ENCODE measurements at regions not wholly inside any gene's neighbourhood (a gene's known extent, or its start where the extent isn't known, plus 50 kb on each side); places are given as distances from the start of the nearest gene placed in this dataset.

DNA sequence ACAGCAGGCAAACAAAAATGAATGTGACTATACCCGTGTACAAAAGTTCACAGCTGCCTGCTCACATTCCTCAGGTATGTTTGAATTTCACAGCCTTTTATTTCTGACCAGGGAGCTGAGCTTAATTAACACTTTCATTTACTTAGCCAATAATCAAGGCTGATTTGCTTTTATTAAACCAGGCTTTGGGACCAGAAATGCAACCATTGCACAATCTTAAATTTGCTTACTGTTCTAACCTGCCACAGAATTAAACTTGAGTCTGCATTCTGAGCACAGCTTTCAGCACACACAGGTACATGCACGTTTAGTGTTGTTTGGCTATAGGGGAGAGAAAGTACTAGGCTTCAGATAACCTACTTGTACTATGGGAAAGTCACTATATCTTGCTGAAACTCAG lies 372.4 kb upstream of the ATP5MC3 start:
- DNase-seq, result no peak

DNA sequence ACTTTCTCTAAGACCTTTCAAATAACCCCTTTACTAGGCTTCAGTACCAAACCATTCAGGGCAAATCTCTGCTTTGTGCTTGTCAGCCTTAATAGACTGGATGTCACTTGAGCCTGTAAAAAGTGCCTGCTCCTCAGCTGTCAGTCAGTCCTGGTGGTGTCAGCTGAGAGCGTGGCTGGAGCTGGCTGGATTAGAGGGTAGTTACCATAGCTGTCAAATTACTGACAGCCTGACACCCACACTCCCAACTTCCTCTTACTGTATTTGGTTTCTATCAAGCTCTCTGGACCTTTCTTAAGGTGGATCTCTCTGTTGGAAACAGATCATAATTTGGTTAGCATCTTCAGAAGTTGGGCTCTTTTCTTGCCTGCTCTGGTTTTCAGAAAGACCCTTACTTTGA lies 371.4 kb upstream of the ATP5MC3 start:
- DNase-seq, result no peak

DNA sequence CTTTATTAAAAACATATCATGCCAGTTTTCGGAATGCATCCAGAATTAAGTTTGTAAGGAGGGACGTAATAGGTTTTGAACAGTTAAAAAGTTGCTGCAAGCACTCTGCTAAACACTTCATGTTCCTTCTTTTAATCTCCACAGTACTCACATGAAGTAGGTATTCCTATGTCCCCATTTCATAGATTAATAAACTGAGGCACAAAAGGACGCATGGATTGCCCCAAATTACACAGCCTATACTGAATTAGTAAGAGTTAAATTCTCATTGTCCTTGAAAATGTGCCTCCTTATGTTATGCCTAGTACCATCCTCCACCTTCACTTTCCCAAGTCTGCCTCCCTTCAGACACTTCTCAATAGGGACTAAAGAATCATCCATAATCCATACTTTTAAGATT lies 358.9 kb upstream of the ATP5MC3 start:
- no peak for DNase-seq

DNA sequence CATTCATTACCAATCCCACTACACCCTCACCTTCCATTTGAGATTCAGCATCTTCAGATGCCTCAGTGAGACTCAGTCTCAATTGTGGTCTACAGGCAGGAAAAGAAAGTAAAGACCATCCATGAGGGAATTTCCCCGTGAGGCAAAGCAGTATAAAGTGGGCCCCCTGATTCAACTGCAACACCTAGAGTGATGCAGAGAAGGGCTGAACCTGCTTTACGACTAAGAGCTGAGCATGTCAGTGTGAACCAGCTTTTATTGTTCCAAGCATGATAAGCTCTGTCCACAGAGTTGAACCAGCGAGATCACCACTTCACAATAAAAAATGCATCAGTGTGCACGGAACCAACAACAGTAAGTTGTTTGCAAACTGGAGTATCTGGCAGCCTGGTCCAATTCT lies 357.6 kb upstream of the ATP5MC3 start:
- no peak for DNase-seq

DNA sequence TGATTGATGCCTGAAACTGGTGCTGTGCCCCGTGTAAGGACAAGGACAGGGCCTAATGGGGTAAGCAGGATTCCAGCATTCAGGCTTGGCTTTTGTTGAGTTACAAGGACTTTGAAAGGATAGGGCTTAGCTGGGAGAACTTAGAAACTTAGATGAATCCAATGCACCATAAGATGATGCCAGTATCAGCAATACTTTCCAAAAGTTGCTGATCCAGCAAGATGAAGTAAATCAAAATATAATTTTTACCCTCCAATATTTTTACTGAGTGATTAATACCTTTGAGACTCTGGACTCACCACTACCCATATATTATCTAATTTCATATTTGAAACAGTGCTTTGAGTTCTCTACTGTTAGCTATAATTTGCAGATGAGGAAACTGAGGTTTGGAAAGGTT lies 354.5 kb upstream of the ATP5MC3 start:
- DNase-seq, result no peak

DNA sequence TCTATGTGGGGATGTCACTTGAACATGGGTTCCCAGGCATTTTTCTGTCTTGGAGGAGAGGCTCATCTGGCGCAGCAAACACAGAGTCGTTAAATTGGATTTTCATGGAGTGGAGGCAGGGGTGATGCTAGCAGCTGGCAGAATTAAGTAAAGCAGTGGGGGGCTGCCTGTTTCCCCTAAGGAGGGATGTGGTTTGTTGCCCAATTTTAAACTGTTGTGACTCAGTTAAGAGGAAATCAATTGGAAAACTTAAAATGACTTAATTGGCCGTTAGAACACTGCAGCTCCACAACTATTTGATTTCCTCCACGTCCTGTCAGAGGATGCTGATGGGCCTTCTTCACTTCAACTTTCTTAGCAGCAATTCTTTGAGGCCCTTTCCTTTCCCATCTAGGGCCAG lies 354.1 kb upstream of the ATP5MC3 start:
- no peak for DNase-seq

DNA sequence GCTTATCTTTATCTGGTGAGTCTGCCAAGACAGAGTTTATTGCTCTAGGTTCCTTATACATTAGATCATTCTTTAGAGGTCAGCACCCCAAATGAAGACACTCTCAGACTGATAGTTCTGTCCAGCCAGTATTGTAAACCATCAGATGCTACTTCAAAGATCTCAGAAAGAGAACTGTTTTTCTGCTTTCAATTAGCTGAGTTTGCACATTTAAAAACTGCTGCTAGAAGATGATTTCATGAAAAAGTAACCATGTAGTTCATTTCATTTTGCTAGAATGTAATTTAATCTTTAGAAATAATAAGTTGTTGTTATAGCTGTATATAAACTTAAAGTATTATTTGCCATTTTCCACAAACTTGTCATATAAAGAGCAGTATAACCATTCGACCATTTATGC lies 344.5 kb upstream of the ATP5MC3 start:
- DNase-seq, result no peak

DNA sequence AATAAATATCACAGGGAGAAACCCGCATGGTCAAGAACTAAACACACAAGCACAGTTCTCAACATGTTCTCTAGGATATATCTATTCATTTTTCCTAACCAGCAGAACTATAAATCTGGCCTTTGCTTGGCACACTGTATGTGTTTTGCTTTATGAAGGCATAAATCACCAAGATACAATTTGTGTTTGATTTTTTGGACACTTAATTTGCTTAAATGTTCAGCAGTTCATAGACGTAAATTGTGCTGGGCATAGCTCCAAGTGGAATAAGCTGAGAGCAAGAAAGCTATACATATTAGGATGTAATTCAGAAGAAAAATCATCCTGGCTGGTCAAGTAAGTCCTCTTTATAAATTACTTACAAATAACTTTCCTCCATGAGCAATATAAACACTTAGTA lies 341.5 kb upstream of the ATP5MC3 start:
- DNase-seq, result no peak

DNA sequence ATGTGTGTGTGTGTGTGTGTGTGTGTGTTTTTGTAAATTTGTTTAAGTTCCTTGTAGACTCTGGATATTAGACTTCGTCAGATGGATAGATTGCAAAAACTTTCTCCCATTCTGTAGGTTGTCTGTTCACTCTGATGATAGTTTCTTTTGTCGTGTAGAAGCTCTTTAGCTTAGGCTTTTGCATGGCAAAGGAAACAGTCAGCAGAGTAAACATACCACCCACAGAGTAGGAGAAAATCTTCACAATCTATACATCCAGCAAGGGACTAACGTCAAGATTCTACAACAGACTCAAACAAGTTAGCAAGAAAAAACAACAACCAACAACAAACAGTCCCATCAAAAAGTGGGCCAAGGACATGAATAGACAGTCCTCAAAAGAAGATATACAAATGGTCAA lies 336.7 kb upstream of the ATP5MC3 start:
- DNase-seq, result no peak

DNA sequence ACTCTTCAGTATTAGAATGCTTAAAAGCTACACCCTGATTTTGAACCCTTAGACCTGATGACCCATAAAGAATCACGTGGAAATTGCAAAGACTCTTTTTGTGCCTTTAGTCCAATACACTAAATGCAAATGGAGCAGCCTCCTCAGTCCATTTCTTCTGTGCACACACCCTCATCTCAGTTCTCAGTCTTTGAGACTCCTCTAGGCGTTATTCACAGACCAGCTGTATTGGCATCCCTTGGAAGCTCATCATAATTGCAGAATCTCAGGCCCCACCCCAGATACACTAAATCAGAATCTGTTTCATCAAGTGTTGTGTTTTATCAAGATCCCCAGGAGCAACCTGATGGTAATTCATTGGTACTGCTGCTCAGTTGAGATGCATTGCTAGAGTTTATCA lies 335.0 kb upstream of the ATP5MC3 start:
- DNase-seq, result no peak

DNA sequence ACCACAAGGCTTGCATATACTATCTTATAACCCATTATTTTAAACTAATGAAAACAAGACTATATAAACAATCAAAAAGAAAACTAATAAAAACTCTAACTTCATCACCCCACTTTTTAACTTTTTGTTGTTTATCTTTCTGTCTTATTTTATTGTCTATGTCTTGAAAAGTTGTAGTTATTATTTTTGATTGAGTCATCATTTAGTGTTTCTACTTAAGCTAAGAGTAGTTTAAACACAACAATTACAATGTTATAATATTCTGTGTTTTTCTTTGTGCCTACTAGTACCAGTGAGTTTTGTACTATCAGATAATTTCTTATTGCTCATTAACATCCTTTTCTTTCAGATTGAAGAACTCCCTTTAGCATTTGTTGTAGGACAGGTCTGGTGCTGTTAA lies 318.7 kb upstream of the ATP5MC3 start:
- DNase-seq, result no peak

DNA sequence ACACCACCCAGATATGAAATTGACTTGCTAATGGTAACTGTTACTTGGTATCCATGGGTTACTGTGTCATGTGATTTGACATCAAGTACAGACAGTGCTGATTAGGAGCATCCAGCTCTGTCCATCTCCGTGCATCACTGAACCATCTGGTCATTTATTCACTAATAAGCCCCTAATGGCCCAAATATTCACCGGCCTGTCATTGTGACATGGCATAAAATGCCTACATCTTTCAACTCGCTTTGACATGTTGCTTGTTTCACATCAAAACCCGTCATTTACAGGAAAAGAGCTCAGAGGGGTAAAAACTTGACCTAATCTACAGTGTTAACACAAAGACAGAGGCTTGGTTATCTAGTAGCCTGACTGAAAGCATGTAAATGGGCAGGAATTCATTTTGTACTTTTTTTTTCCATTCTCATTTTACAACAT lies 308.9 kb upstream of the ATP5MC3 start:
- no peak for DNase-seq

DNA sequence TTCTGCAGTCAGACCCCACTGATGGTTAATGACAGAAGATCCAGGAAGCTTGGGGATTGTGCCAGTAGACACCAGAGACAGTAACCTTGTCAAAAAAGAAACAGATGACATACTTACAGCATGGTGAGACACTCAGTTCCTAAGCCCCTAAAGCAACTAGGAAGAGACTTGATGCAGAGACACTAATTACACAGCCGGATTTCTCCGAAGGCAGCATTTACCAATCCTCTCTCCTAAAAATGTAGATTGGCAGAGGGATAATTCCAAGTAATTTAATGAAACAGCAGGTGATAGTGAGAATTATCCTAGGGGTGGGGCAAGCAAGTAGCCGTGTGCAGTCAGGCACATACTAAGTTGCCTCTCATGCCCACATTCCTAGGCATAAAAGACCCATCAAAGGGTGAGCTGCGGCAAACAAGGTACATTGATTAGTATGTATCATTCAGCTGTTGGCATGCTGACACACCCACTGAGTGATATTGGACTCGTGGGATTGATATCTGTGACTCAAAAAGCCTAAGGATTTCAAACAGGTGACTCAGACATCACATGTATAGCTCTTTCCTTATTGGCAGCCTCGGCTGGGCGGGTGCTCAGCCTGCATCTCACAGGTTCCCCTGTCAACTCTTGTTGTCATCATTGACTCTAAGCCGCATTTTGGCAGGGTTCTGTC lies 296.7 kb upstream of the ATP5MC3 start:
- no peak for DNase-seq

DNA sequence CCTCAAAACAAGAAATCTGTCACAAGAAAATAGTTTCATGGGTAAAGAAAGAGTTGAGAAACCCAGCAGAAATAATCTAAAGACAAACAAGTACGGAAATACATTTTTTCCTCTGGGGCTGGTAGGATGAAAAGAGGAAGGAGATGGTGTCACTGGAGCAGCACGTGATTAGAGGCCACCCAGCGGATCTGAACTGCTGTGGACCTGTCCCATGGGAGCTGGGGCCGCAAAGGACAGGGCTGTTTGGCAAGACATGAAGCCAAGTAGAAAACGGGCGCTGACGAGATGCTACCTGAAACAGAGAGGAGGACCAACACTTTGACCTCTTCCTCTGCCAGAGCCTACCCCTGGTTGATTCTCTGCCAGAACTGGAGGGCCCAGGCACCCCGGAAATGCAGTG lies 295.4 kb upstream of the ATP5MC3 start:
- DNase-seq, result no peak

DNA sequence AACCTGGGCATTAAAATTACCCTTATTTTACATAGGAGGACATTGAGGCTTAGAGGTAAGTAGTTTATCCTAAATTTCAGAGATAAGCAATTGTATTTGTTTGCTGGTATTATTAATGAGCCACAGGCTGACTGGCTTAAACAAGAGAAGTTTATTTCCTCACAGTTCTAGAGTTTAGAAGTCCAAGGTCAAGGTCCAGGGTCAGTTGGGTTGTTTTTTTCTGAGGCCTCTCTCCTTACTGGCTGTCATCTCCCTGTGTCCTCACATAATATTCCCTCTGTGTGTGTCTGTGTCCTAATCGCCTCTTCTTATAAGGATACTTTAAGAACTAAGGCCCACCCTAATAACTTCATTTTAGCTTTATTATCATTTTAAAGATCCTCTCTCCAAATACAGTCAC lies 294.9 kb upstream of the ATP5MC3 start:
- DNase-seq, result no peak

DNA sequence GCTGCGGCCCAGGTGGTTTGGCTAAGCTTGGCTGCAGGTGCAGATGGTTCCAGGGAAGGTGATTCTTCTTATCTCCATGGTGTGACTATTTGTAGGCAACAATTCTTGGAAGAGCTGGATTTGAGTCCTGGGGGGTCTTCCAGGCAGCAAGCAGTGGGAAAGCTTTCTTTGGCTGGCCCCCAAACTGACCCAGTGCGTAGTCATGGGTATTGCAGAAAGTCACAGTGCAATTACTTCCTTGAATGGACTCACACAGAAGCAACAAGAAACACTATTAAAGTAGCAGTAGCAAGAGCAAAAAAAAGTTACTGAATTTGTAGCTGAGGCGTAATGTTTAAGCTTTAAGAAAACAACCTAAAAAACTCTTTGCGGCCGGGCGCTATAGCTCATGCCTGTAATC lies 293.6 kb upstream of the ATP5MC3 start:
- DNase-seq, result no peak

DNA sequence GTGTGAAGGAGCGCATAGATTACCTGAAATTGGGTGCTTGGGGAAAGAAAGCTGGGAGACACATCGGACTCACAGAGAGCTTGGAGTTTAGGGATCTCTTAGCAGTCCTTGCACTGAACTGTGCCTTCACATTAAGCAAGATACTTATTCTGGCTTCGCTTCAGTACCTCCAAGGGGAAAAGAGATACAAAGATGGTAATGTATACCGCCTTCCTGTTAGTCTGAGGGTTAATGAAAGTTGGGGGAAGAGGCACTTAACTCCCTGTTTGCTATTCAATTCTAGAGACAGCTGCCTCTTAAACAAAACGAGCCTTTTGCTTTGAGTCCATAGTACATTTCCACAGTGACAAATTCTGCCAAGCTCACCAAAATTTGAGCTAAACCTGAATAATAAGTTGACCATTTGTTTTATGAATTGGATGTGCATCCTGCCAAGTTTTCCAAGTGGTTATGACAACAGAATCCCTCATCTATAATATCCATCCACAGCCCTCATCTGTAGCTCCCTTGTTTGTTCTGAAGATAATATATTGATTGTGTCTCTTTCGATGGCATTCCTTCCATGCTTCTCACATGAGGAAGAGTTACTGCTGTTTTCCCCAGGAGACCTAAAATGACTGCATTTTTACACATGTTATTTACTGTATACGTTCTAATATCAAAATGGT lies 287.1 kb upstream of the ATP5MC3 start:
- DNase-seq, result no peak

DNA sequence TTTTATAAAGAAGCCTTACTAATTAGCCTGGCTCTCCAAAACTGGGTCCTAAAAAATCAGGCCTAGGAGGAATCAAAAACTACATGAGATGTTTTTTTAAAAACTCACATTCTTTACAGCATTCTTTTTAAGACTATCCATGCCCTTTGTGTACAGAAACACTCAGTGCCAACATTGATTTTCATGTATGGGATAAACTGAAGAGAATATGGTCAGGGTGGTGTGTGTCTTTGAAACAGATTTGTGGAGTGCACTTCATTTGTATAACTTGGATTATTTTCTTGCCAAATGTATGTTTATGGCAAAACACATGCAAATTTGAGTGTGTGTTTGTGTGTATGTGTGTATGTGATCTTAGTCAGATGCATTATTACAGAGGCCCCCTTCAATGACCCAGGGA lies 283.6 kb upstream of the ATP5MC3 start:
- DNase-seq, result no peak

DNA sequence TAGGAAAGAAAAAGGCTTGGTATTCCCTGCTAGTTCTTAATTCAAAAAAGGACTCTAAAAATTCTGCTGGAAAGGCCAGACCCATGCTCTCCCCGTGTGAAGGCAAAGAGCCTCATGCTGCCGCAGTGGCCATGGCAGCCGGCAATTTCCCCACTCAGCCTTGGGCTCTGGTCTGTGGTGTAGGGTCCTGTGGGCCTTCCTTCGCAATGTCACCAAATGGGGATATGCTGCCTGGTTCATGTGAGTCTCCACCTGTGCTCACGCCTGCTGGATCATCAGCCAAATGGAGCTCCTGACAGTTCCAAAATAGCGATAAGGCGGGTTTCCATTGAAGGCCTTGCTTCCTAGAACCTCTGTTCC lies 282.8 kb upstream of the ATP5MC3 start:
- DNase-seq, result no peak

DNA sequence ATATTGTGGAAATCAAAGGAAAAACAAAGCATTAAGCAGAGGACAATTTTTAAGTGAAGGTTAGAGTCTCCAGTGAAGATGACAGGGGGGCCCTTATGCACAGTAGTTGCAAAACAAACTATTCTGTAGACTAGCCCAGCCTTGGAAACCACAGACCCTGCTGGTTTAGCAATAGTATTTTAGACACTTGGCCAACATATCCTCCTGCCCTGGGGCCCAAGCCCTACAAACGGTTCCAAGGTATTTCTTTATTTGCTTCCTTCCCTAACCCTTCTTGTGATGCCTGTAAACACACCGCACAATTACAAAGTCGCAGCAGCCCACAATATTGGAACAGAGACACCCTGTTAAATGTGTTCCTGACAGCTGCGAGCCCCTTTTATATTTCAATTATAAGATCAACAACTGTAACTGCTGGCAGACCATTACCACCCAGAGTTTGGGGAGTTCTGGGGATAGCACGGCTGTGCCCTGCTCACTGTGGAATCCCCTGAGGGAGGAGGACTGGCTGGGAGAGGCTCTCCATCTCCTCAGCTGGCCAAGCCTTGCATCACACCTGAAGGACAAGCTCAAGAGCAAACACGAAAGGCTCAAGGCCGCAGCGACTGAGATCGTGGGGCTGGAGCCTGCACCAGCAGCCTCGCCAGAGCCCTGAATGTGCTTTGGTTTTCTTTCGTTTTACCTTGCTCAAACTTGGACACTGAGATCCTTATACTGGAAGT lies 282.2 kb upstream of the ATP5MC3 start:
- no peak for DNase-seq

DNA sequence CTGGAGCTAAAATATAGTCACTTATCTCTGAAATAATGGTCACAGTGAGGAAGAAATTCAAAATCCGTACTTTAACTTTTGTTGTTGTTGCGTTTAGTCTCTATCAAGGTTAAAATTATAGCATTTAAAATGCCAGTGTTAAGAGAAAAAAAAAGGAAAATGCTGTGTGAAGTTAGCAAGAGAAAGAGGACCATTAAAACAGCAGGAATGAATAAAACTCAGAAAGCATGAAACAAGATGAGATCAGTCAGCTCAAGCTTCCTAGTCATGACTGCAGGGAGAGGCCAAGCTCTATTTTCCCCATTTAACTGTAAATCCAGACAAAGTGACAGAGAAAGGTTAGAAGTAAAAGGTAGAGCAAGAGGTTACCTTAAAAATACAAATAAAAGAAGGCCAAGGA lies 281.7 kb upstream of the ATP5MC3 start:
- DNase-seq, result no peak

DNA sequence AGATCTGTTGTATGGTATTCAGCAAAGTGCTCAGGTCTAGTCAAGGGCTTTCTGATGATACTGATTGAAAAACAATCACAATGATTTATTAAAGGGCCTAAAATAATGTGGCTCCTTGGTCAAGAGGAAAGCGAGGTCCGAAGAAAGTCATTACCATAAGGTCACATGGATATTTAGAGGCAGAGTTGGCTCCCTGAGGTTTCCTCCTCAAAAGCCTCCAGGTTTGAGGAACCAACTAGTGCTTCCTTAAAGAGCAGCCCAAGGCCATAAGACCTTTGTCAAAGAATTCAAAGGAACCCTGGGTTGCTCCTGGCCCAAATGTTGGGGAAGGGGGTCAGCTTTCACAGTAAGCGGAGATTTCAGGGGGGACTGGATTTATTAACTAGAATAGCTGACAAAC lies 280.7 kb upstream of the ATP5MC3 start:
- no peak for DNase-seq

DNA sequence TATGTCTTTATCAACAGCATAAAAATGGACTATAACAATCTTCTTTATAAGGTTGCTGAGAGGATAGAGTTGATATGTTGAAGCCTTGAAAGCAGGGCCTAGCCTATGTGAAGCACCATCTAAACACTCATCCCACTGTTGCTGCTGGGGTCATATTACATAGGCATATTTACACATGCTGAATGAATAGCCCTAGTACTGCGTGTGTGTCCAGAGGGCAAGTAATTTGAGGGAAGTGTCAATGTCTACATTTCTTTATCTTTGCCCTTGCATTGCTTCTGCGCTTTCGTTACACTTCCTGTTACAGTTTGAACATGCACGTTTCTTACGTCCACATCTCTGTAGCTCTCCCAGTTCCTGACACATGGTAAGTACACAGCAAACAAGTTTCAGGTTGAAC lies 280.3 kb upstream of the ATP5MC3 start:
- no peak for DNase-seq

DNA sequence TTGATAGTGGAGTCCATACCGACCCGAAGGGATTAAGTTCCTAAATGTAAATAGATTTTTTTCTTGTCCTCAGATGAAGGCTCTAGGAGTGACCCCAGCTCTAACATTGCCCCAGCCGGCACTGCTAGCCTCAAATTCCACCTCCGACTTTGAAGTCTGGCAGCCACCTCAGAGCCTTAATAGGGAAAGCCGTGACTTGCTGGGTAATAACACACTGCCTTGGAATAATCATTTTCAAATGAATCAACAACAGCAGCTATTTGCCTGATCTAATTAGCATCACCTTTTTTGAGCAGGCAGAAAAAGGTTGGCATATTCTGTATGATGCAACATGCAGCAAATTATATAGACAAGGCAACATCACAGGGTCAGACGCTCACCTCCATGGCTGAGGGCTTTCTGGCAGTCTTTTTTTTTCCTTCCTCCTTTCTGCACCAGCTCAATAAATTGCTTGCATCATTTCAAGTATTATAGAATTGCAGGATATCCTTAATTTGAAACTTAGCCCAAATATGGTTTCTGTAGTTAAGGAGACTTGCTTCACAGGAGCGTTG lies 276.5 kb upstream of the ATP5MC3 start:
- no peak for DNase-seq
